ENCODE measurements at regions not wholly inside any gene's neighbourhood (a gene's known extent, or its start where the extent isn't known, plus 50 kb on each side); places are given as distances from the start of the nearest gene placed in this dataset.

GRCh38 chr15:77823736-77824135 is 191.0 kb upstream of the LINGO1 start:
- H3K4me3 ChIP-seq = no peak overlapping the region
- H3K27me3 ChIP-seq = peaks cover 0 to 50% (median 11%) of the 10 kb centered on the region in 4 donors
- H3K36me3 ChIP-seq = no peaks in the 10 kb centered on the region
- no peak for DNase-seq (ENCODE audit: extremely low spot score)
- H3K27ac ChIP-seq (replicated peaks in 1 of 4) = no peak overlapping the region
- peaks cover 3 to 21% (median 17%) of the 10 kb centered on the region in 4 donors for H3K4me1 ChIP-seq
- no peaks in the 10 kb centered on the region for H3K9me3 ChIP-seq
- 64% methylated on average over 4 of the region's 4 CpGs for WGBS
- intact Hi-C loops (cut with DNase I) = loop anchor here (10.0 kb wide), 1 partner anchor 189 kb away; the partner anchor contains the start of gene LINGO1
- no peak for TF ChIP-seq EP300 (IDR thresholded peaks at IDR 0.05)
- TF ChIP-seq POLR2A (IDR thresholded peaks at IDR 0.05; ENCODE audit: low read depth) = no peak
- no peak for TF ChIP-seq POLR2AphosphoS5 (IDR thresholded peaks at IDR 0.05)
- TF ChIP-seq CTCF (IDR thresholded peaks at IDR 0.05) = no peak

- H3K9me3 ChIP-seq = no peaks in the 10 kb centered on the region
- H3K36me3 ChIP-seq = no peaks in the 10 kb centered on the region
- 76% methylated on average over 7 of the region's 7 CpGs for WGBS
- H3K4me3 ChIP-seq = no peak overlapping the region
- no peak for DNase-seq (ENCODE audit: extremely low spot score)
- peaks cover 6 to 26% (median 22%) of the 10 kb centered on the region in 4 donors for H3K4me1 ChIP-seq
- H3K27me3 ChIP-seq = peaks cover 0 to 60% (median 21%) of the 10 kb centered on the region in 4 donors
- intact Hi-C loops (cut with DNase I) = loop anchor here (10.0 kb wide), 1 partner anchor 188 kb away; the partner anchor contains the start of gene LINGO1
- no peak overlapping the region for H3K27ac ChIP-seq (replicated peaks in 1 of 4)
- TF ChIP-seq CTCF (IDR thresholded peaks at IDR 0.05) (no peak), POLR2AphosphoS5 (IDR thresholded peaks at IDR 0.05) (no peak), POLR2A (IDR thresholded peaks at IDR 0.05; ENCODE audit: low read depth) (no peak), EP300 (IDR thresholded peaks at IDR 0.05) (no peak)
These were observed 190.0 kb upstream of the LINGO1 start for GRCh38 chr15:77822631-77823230.

GRCh38 chr15:77821959-77822256 is 189.2 kb upstream of the LINGO1 start:
- intact Hi-C loops (cut with DNase I) = loop anchor here (10.0 kb wide), 1 partner anchor 187 kb away; the partner anchor contains the start of gene LINGO1
- Histone ChIP-seq H3K4me1 (peaks cover 6 to 26% (median 22%) of the 10 kb centered on the region in 4 donors), H3K36me3 (no peaks in the 10 kb centered on the region), H3K27ac (replicated peaks in 1 of 4) (no peak overlapping the region), H3K9me3 (no peaks in the 10 kb centered on the region), H3K4me3 (no peak overlapping the region), H3K27me3 (peaks cover 0 to 68% (median 25%) of the 10 kb centered on the region in 4 donors)
- DNase-seq (ENCODE audit: extremely low spot score) = no peak
- TF ChIP-seq POLR2A (IDR thresholded peaks at IDR 0.05; ENCODE audit: low read depth) (no peak), POLR2AphosphoS5 (IDR thresholded peaks at IDR 0.05) (no peak), CTCF (IDR thresholded peaks at IDR 0.05) (no peak), EP300 (IDR thresholded peaks at IDR 0.05) (no peak)
- whole genome bisulfite sequencing = 83% methylated on average over 2 of the region's 2 CpGs

DNA sequence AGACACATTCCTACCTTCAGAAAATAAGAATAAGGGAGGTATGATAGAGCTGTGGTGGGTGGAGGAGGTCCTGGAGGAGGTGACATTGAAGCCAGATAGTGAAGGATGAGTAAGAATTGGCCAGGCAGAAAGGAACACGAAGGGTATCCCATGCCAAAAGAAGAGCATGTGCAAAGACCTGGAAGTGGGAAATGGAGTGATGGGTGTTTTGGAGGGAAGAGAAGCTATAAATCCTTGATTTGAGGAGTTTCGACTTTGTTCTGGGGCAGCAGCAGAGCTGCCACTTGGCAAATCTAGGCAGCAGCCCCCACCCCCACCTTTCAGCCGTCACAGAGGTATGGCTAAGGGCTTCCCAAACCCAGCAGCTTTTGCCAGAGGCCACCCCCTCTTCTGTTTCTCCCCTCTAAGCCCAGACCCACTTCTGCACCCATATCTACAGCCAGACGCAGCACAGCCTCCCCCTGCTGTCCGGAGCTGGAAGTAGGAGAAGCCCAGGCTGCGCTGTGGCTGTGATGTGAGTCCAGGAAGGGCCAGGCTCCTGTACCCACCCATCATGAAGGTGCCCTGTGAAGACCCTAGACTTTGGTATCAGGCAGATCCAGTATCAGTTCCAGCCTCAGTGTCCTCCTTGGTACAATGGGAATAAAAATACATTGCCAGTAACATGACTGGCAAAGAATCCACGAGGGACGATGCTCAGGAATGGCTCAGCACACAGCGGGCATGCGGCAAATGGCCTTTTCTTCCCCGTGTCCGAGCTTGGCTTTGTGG is 188.7 kb upstream of the LINGO1 start:
- no peak for DNase-seq (ENCODE audit: extremely low spot score)
- TF ChIP-seq CTCF (IDR thresholded peaks at IDR 0.05) (peak; percentile 13 to 54 (median 19)), POLR2AphosphoS5 (IDR thresholded peaks at IDR 0.05) (no peak)

More for the DNA sequence above, 188.7 kb upstream of the LINGO1 start:
- H3K27ac ChIP-seq (replicated peaks in 1 of 4) = no peak overlapping the region
- H3K4me1 ChIP-seq = peaks cover 6 to 26% (median 22%) of the 10 kb centered on the region in 4 donors
- no peaks in the 10 kb centered on the region for H3K9me3 ChIP-seq
- H3K36me3 ChIP-seq = no peaks in the 10 kb centered on the region
- no peak overlapping the region for H3K4me3 ChIP-seq
- intact Hi-C loops (cut with DNase I) = loop anchor here (10.0 kb wide), 1 partner anchor 187 kb away; the partner anchor contains the start of gene LINGO1
- H3K27me3 ChIP-seq = peaks cover 0 to 74% (median 27%) of the 10 kb centered on the region in 4 donors
- WGBS = 42% methylated on average over 12 of the region's 12 CpGs
